Activated CD4-positive, CD25-positive, alpha-beta regulatory T cell treated with anti-CD3 and anti-CD28 coated beads, Interleukin-2, amount 50 U/mL, for 24 hours (primary cell): ENCODE measurements at regions not wholly inside any gene's neighbourhood (a gene's known extent, or its start where the extent isn't known, plus 50 kb on each side); places are given as distances from the start of the nearest gene placed in this dataset.

ENCODE experiments used
- ATAC-seq, 2 donors: fragments of 150-1000 bp; cut with Tn5 transposase; one replicate each; pipeline ENCODE4 v1.10.0; 2021; ENCODE audit warnings: mild to moderate bottlenecking in 1 of 2, moderate library complexity in 1 of 2

GRCh38 chr10:36148207-36148606, 506.1 kb upstream of the FZD8 start:
- ATAC-seq, result no peak

- no peak for ATAC-seq
Measured at GRCh38 chr10:36147529-36147928, 505.4 kb upstream of the FZD8 start.

GRCh38 chr10:36141856-36142560, 499.9 kb upstream of the FZD8 start:
- no peak for ATAC-seq

- ATAC-seq, result no peak
Measured at GRCh38 chr10:36129051-36129450, 487.0 kb upstream of the FZD8 start.

GRCh38 chr10:36126076-36126475, 484.0 kb upstream of the FZD8 start:
- ATAC-seq, result no peak

GRCh38 chr10:36119455-36119854, 477.4 kb upstream of the FZD8 start:
- no peak for ATAC-seq

- ATAC-seq, result no peak
Measured at GRCh38 chr10:36118314-36118713, 476.2 kb upstream of the FZD8 start.

GRCh38 chr10:36117890-36118289, 475.8 kb upstream of the FZD8 start:
- no peak for ATAC-seq

- no peak for ATAC-seq
Measured at GRCh38 chr10:36117231-36117630, 475.1 kb upstream of the FZD8 start.

GRCh38 chr10:36116731-36117130, 474.6 kb upstream of the FZD8 start:
- no peak for ATAC-seq

GRCh38 chr10:36116040-36116439, 473.9 kb upstream of the FZD8 start:
- ATAC-seq, result no peak

- ATAC-seq, result no peak
Measured at GRCh38 chr10:36115364-36115763, 473.3 kb upstream of the FZD8 start.

- no peak for ATAC-seq
Measured at GRCh38 chr10:36114913-36115312, 472.8 kb upstream of the FZD8 start.

GRCh38 chr10:36114141-36114540, 472.0 kb upstream of the FZD8 start:
- no peak for ATAC-seq

GRCh38 chr10:36111676-36112075, 469.6 kb upstream of the FZD8 start:
- no peak for ATAC-seq

GRCh38 chr10:36110097-36110496, 468.0 kb upstream of the FZD8 start:
- no peak for ATAC-seq

GRCh38 chr10:36109399-36110023, 467.4 kb upstream of the FZD8 start:
- ATAC-seq, result no peak

- no peak for ATAC-seq
Measured at GRCh38 chr10:36097696-36098095, 455.6 kb upstream of the FZD8 start.

- ATAC-seq, result no peak
Measured at GRCh38 chr10:36096576-36096975, 454.5 kb upstream of the FZD8 start.

- no peak for ATAC-seq
Measured at GRCh38 chr10:36094096-36094495, 452.0 kb upstream of the FZD8 start.

- no peak for ATAC-seq
Measured at GRCh38 chr10:36092116-36092515, 450.0 kb upstream of the FZD8 start.

GRCh38 chr10:36091007-36091406, 448.9 kb upstream of the FZD8 start:
- no peak for ATAC-seq

GRCh38 chr10:36089790-36090440, 447.8 kb upstream of the FZD8 start:
- no peak for ATAC-seq
